HuH-7.5 (cell line): ENCODE measurements at regions not wholly inside any gene's neighbourhood (a gene's known extent, or its start where the extent isn't known, plus 50 kb on each side); places are given as distances from the start of the nearest gene placed in this dataset.
"Not testable (repeated sequence)": the region's sequence is repeated elsewhere in the genome, so short reads cannot be mapped to it uniquely, and the experiment has no call there.

Experiments used
- DNase-seq: peaks from one replicate; pipeline ENCODE4 v3.0.0; 2011; ENCODE audit warnings: low spot score

- no peak for DNase-seq
Measured at GRCh38 chr2:133975676-133976428, 278.0 kb upstream of the MGAT5 start.

- DNase-seq = no peak
Measured at GRCh38 chr2:133976659-133977058, 277.2 kb upstream of the MGAT5 start.

GRCh38 chr2:133977405-133977804, 276.5 kb upstream of the MGAT5 start:
- DNase-seq = no peak

- no peak for DNase-seq
Measured at GRCh38 chr2:133982256-133982655, 271.6 kb upstream of the MGAT5 start.

GRCh38 chr2:133985563-133985962, 268.3 kb upstream of the MGAT5 start:
- DNase-seq = no peak

- peak; percentile 33 for DNase-seq
Measured at GRCh38 chr2:133986081-133986837, 267.6 kb upstream of the MGAT5 start.

- no peak for DNase-seq
Measured at GRCh38 chr2:133986881-133987795, 266.7 kb upstream of the MGAT5 start.

GRCh38 chr2:133988316-133988891, 265.5 kb upstream of the MGAT5 start:
- DNase-seq = no peak

- no peak for DNase-seq
Measured at GRCh38 chr2:133991606-133992168, 262.2 kb upstream of the MGAT5 start.

- DNase-seq = no peak
Measured at GRCh38 chr2:133992454-133992853, 261.4 kb upstream of the MGAT5 start.

GRCh38 chr2:133993160-133993559, 260.7 kb upstream of the MGAT5 start:
- DNase-seq = no peak

GRCh38 chr2:133998726-133999125, 255.1 kb upstream of the MGAT5 start:
- not testable (repeated sequence) for DNase-seq

GRCh38 chr2:134002391-134002790, 251.5 kb upstream of the MGAT5 start:
- DNase-seq = no peak

- DNase-seq = no peak
Measured at GRCh38 chr2:134002921-134003320, 251.0 kb upstream of the MGAT5 start.

- no peak for DNase-seq
Measured at GRCh38 chr2:134004467-134004866, 249.4 kb upstream of the MGAT5 start.

GRCh38 chr2:134008837-134009236, 245.0 kb upstream of the MGAT5 start:
- no peak for DNase-seq

- no peak for DNase-seq
Measured at GRCh38 chr2:134009440-134009839, 244.4 kb upstream of the MGAT5 start.

- not testable (repeated sequence) for DNase-seq
Measured at GRCh38 chr2:134009906-134010305, 244.0 kb upstream of the MGAT5 start.

GRCh38 chr2:134011936-134012586, 241.8 kb upstream of the MGAT5 start:
- DNase-seq = no peak

GRCh38 chr2:134014196-134014960, 239.5 kb upstream of the MGAT5 start:
- no peak for DNase-seq
